ENCODE measurements at regions not wholly inside any gene's neighbourhood (a gene's known extent, or its start where the extent isn't known, plus 50 kb on each side); places are given as distances from the start of the nearest gene placed in this dataset.
A peak's percentile ranks its signal among the peaks of the same experiment; 100 is the strongest.
"Not testable (repeated sequence)": the region's sequence is repeated elsewhere in the genome, so short reads cannot be mapped to it uniquely, and the experiment has no call there.

DNA sequence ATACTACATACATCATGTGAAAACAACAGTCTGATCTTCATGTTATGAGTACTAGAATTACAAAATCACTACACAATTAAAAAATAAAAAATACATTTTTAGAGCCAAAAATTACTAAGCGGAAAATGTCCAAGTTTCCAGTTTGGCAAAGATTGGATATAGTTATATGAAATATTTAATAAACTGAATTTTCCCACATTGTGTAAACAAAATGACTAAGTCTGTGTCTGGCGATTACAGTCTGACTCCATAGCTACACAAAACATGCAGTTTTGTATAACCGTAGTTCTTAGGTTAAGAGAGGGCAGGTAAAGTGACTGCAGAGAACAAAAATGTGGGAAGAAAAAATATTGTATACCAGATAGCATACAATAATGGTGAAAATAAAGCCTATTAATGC lies 59.2 kb upstream of the TMEM47 start:
- ATAC-seq = no peak
- intact Hi-C loops (cut with DNase I) = no loop called here
- DNase-seq = no peak

DNA sequence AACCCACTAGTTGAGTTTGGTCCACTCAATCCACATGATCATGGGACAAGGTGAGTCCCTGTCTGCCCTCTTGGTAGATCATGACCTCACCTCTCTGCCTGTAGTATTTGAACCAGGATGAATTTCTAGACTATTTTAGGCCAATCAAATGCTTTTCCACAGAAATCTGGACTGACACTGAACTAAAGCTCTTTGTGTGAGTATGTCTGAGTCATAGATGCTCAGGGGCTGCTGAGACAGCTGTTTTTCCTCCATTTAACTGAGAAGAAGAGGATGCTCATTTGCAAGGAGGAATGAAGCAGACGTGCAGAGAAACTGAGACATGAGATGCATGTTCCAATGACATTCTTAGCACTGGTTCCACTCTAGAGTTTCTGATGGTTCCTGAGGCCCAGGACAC lies 77.3 kb upstream of the TMEM47 start:
- ATAC-seq (no peak), DNase-seq (no peak)
- intact Hi-C loops (cut with DNase I) = no loop called here

DNA sequence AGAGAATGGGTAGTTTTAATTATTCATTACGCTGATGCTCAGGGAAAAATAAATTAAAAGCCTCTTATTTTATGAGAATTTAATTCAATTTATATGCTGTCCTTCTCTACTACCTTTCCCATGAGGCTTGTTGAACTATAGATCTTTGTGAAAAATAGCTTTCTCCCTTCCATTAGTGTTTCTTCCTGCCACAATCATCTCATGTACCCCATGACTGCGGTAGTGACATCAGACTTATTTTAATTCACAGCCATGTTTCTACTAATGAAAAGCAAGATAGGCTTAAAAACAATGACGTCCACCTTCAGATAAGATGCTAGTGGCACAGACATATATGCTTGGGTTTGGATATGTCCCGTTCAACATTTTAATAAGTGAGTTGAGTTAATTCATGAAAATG lies 87.4 kb upstream of the TMEM47 start:
- ATAC-seq = no peak
- intact Hi-C loops (cut with DNase I) = no loop called here
- DNase-seq = no peak

DNA sequence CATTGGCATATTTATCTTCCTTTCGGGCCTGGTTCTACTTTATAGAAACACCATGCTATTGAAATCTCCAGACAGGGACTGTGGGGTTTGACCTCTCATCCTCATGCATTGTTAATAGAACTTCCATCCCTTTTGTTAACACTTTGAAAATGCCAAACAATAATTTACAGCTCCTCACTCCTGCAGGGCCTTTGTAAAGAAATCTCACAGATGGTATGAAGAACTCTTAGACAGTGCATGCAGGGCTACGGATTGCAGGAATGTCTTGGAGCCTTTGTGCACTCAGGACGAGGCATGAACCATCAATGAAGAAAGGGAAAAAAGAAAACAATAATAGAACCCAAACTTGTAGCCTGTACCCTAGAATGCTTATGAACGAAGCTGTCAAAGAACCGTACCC lies 92.8 kb upstream of the TMEM47 start:
- ATAC-seq (no peak), DNase-seq (no peak)
- intact Hi-C loops (cut with DNase I) = no loop called here

DNA sequence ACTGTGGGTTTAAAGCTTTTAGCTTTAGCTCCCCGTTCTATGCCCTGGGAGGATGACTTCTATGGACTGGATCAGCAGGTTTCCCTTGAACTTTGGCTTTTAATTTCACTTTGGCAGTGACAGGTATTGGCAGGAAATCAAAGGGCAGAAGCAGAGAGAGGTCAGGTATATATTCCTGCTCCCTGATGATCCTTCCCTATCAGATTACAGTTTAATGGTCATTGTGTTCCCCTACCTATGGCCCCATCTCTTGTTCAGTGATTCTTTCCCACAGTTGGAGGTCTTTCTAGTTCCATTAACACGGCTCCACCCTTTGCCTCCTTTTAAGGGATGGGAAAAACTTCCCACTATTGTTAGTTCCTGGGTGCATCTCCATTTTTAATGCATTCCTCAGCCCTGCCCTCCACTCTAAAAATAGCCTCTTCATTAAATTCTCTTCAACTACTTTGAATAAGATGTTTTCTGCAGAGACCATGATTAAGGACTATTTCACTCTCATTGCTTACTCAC lies 107.8 kb upstream of the TMEM47 start:
- DNase-seq (no peak), ATAC-seq (no peak)
- intact Hi-C loops (cut with DNase I) = no loop called here

DNA sequence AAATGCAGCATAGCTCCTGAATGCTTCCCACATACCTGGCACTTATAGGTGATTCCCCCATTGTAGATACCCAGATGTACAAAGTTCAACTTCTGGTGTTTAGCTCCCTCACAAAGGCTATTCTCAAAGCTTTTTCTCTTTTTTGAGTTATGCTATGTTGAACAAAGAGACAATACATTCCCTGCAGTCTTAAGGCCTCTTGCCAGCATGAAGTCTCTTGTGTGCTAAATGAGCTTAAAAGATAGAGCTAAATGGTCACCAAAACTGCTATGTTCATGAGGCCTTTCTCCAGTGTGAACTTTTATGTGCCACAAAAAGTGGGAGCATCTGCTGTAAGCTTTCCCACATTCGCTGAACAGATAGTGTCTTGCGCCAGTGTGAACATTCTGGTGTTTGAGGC lies 111.2 kb upstream of the TMEM47 start:
- ATAC-seq = no peak
- intact Hi-C loops (cut with DNase I) = no loop called here

DNA sequence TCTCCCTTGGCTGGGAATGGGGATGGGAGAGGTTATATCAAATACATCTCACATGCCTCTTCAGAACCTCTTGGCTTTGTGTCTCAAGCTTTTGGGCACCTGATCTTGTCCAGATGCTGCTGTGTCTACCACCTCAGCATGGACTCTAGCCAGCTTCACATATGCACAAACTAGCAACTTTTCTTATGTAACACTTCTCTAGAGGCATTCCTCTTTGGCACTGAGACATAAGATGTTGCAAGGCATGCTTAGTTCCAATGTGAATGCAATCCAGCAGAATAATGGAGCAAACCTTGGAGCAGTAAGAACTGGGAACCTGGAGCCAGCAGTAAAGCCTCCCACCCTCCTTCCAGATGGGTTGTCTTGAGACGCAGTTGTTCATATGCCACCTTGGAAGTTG lies 113.4 kb upstream of the TMEM47 start:
- ATAC-seq = peak in 1 of 2 donors; percentile 12
- intact Hi-C loops (cut with DNase I) = no loop called here

More for the DNA sequence above, 111.2 kb upstream of the TMEM47 start:
- no peak for DNase-seq

DNA sequence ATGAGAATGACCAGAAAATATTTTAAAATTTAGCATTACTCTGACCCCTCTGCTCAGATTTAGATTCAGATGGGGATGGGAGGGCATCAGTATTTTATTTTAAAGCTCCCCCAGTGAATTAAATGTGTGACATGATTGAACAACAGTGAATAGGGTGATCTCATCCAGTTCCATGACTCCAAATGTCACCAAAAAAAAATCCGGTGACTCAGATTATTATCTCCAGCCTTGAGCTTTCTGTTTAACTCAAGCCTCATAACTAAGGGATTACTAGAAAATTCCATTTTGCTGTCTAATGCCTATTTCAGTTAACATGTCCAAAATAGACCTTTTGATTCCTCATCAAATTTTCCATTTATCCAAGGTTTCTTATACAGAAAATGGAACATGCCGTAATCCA lies 121.8 kb upstream of the TMEM47 start:
- intact Hi-C loops (cut with DNase I) = no loop called here
- ATAC-seq (no peak), DNase-seq (no peak)

More for the DNA sequence above, 113.4 kb upstream of the TMEM47 start:
- no peak for DNase-seq

DNA sequence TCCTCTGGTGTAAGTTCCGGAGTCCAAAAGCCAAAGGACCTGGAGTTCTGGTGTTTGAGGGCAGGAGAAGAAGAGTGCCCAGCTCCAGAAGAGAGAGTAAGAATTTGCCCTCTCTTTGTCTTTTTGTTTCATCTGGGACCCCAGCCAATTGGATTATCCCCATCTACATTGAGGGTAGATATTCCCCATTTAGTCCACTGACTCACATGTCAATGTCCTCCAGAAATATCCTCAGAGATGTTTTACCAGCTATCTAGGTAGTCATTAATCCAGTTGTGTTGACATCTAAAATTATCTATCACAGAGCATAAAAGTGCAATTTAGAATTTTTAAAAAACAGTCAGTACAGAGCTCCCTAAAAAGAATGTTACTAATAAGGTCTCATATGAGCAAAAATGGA lies 132.9 kb upstream of the TMEM47 start:
- DNase-seq (no peak), ATAC-seq (no peak)
- intact Hi-C loops (cut with DNase I) = no loop called here

DNA sequence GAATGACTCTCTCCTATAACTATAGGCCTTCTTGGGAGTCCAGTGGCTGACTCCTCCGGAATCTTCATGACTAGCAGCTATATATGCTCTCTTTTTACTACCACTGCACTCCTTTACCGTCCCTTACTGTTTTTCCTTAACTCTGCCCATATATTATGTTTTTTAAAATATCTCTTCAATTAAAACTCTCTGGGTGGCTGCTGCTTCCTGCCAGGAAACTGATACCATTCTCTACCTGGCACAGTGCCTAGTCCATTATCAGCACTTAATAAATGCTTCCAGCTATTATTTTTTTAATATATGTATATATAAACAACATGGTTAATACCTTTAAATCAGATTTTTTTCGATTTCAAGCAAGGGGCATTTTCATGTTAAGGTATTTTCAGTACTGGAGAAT lies 136.6 kb upstream of the FAM47B start:
- intact Hi-C loops (cut with DNase I) = no loop called here
- ATAC-seq (no peak), DNase-seq (no peak)

DNA sequence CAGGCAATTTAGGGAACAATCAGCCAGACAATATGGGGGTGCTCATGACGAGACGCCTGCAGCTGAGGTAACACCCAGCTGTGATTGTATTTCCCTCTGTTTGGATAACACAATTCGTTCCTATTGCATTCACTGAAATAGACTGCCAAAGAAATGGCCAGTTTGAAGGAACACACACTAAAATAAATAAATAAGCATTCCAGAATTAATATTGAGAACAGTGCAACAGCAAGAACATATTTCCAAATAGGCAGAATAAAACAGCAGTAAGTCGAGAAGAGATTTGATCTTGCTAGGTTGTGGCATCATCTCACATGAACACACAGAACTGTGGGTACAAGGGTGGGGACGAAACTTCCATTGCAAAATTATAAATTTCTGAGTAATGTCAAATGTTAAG lies 133.5 kb upstream of the FAM47B start:
- DNase-seq (no peak), ATAC-seq (no peak)
- intact Hi-C loops (cut with DNase I) = no loop called here

DNA sequence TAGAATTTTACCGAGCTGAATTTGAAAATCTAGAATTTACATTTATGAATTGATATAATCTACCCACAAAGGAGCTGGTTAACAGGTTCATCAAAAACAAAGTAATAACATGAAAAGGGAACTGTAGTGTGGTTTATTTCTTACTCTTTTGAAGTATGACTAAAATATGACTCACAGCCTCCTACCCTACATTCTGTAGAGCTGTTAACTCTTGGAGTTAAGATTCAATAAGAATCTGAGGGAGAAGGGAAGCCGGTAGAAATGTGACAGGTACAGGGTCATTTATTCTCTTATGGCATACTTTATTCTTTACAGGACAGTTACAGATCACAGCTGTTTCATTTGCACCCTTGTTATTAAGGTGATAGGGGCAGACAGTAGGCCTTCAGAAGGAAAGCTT lies 132.2 kb upstream of the FAM47B start:
- no peak for ATAC-seq
- intact Hi-C loops (cut with DNase I) = no loop called here
- no peak for DNase-seq

DNA sequence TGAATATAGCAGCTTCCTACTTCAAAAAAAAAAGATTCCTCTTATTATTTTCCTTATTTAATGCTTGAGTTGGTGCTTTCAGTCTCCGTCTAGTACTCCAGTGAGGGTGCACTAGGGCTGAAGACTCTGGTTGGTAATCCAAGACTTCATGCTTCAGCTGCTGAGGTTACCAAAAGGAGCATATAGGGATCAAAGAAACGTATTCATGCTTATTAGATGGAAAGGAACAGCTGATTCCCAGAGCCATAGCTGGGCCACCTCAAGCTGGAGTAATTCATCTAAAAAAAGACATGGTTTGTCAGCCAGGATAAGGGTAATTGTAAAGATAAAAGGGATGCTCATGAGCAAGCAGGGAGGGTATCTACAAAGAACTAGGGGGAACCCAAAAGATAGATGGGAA lies 131.7 kb upstream of the FAM47B start:
- intact Hi-C loops (cut with DNase I) = no loop called here

DNA sequence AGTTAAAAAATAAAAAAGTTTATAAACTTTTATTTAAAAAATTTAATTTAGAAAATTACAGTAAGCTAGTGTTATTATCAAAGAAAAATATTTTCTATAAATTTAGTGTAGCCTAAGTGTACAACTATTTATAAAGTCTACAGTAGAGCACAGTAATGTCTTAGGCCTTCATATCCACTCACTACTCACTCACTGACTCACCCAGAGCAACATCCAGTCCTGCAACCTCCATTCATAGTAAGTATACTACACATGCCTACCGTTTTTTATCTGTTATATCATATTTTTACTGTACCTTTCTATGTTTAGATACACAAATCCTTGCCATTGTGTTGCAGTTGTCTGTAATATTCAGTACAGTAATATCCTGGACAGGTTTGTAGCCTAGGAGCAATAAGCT lies 129.0 kb upstream of the FAM47B start:
- DNase-seq (no peak), ATAC-seq (no peak)
- intact Hi-C loops (cut with DNase I) = no loop called here

More for the DNA sequence above, 131.7 kb upstream of the FAM47B start:
- no peak for ATAC-seq
- DNase-seq = no peak

DNA sequence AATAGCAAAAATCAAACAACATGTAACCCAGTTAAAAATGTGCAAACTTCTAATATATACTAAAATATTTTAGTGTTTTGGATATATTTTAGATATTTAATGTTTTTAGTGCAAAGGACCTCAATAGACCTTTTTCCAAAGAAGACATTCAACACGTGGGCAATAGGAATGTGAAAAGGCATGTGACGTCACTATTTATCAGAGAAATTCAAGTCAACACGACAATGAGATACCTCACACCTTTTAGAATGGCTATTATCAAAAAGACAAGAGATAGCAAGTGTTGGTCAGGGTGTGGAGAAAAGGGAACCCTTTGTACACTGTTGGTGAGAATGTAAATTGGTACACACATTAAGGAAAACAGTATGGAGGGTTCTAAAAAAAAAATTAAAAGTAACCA lies 115.6 kb upstream of the FAM47B start:
- ATAC-seq = no peak
- no peak for DNase-seq
- intact Hi-C loops (cut with DNase I) = no loop called here

DNA sequence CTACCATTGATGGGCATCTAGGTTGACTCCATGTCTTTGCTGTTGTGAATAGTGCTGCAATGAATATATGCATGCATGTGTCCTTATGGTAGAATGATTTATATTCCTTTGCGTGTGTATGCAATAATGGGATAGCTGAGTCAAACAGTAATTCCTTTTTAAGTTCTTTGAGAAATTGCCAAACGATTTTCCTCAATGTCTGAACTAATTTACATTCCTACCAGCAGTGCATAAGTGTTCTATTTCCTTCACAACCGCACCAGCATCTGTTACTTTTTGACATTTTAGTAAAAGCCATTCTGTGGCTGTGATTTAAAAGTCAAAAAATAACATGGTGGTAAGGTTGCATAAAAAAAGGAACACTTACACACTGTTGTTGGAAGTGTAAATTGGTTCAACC lies 103.1 kb upstream of the FAM47B start:
- intact Hi-C loops (cut with DNase I) = no loop called here
- DNase-seq = no peak
- no peak for ATAC-seq

DNA sequence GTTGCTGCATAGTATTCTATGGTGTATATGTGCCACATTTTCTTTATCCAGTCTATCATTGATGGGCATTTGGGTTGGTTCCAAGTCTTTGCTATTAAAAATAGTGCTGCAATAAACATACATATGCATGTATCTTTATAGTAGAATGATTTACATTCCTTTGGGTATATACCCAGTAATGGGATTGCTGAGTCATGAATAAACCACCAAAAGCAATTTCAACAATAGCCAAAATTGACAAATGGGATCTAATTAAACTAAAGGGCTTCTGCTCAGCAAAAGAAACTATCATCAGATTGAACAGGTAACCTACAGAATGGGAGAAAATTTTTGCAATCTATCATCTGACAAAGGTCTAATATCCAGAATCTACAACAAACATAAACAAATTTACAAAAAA lies 101.4 kb upstream of the FAM47B start:
- intact Hi-C loops (cut with DNase I); ATAC-seq; DNase-seq: not testable (repeated sequence)

DNA sequence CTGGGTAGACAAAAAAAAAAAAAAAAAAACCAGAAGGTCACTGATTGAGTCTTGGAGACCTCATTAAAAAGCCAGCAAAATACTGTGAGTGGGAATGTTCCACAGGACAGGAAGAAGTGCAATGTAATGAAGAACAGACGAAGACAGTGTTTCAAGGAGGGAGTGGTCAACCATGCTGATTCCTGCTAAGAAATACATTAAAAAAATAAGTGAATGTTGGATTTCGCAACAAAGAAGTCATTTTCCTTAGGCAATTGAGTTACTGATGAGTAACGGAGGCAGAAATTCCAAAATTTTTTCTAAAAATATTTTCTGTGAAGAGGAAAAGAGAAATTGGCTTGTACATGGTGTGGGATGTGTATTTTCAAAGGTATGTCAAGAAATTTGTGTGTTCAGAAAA lies 94.3 kb upstream of the FAM47B start:
- DNase-seq = no peak
- no peak for ATAC-seq
- intact Hi-C loops (cut with DNase I) = no loop called here

DNA sequence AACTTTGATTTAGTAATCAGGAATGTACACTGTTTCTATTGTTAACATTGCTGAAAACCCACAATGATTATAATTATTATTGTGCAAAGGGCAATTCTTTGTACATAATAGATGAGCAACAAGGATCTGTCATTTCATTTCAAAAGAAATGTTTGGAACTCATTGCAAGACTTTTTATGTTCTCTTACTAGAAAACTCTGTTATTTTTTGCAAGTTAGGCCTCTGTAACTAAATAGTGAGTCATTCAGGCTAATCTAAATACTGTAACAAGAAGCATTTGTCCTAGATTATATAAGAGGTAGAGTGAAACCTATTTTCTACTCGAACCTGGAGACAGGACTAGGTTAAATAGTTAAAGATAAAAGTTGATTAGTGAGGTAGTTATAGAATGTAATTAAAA lies 93.2 kb upstream of the FAM47B start:
- intact Hi-C loops (cut with DNase I) = no loop called here
- DNase-seq (no peak), ATAC-seq (no peak)

DNA sequence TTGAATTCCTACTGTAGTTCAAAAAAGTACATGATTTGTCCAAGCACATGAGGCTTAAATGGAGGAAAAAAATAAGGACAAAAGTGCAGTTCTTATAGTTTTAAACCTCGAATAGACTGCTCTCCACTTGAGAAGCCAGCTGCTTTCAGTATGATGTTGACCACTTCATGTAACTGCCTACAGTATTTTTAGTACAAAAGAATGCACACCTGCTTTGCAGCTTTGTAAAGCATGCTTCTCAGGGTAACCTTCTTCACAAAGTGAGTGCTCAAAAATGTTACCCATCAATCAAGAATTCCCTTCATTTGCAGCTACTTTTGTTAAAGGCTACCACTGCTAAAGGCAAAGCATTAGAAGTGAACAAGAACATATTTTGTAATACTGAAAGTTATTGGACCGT lies 83.4 kb upstream of the FAM47B start:
- intact Hi-C loops (cut with DNase I) = no loop called here
- no peak for ATAC-seq
- no peak for DNase-seq

DNA sequence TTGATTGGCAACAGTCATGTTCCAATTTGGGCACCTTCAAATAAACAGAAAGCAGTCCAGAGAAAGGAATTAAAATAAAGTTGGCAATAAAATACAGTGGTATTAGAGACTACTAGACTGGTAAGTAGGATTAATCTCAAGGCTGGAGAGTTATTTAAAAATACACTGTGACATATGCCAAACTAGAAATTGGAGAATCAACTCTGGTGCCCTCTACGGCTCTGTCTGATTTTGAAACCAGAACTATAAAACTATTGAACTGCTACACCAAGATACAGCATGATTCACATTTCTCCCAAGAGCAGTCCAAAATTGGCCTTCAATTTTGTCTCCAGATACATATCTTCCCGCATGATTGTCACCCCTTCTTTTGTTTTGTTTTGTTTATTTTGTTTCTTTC lies 78.7 kb upstream of the FAM47B start:
- DNase-seq = no peak
- intact Hi-C loops (cut with DNase I) = no loop called here
- no peak for ATAC-seq

DNA sequence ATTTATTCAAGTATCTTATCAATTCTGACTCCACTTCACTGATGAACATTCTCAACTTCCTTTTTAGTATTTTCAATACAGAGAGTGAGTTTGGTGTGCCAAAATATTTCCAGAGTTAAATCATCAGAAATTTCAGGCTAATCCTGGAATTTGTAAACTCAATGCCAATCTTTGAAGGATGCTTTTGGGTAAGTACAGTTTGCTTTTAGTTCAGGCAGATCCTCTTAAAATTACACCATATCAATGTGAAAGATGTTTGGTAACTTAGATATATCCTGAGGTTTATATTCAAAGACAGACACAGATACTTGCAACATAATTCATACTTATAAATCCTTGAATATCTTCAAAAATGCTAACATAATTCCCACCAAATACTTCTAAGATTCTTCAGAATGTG lies 76.0 kb upstream of the FAM47B start:
- intact Hi-C loops (cut with DNase I) = no loop called here
- ATAC-seq = no peak
- no peak for DNase-seq

All from left cardiac atrium (tissue), 4 donors.